MCF 10A (cell line): ENCODE measurements at regions not wholly inside any gene's neighbourhood (a gene's known extent, or its start where the extent isn't known, plus 50 kb on each side); places are given as distances from the start of the nearest gene placed in this dataset.
A peak's percentile ranks its signal among the peaks of the same experiment; 100 is the strongest.

Experiments
- BruUV-seq: library from RNA; stranded (reverse); fragments of 400-500 nt; replicated peaks from 2 replicates; lab custom pipeline; 2021; lab: Mats Ljungman, UMichigan
- CTCF ChIA-PET: fragments of 300-600 bp; sonication (Branson Sonifier 250); formaldehyde crosslinking; extraction: SDS; loops from one replicate; lab custom pipeline; 2021; ENCODE audit warnings: antibody characterized with exemption, inconsistent platforms; lab: Yijun Ruan, JAX
- POLR2A ChIA-PET: fragments of 300-600, 350-650 bp; sonication (Branson Sonifier 250); formaldehyde crosslinking; extraction: SDS; loops from one replicate; lab custom pipeline; 2020; ENCODE audit warnings: antibody characterized with exemption, inconsistent platforms; lab: Yijun Ruan, JAX
- DNase-seq: peaks from one replicate; pipeline ENCODE4 v3.0.0-alpha.2; 2018; ENCODE audit not compliant: unreplicated experiment
- H3K27ac Mint-ChIP-seq: one replicate; pipeline ENCODE4 v1.8.0; 2022; ENCODE audit warnings: mild to moderate bottlenecking, low read depth, mixed read lengths; ENCODE audit not compliant: unreplicated experiment
- H3K27me3 Mint-ChIP-seq: one replicate; pipeline ENCODE4 v1.8.0; 2022; ENCODE audit warnings: mixed read lengths; ENCODE audit not compliant: insufficient read depth, unreplicated experiment
- H3K36me3 Mint-ChIP-seq: one replicate; pipeline ENCODE4 v1.8.0; 2022; ENCODE audit warnings: mild to moderate bottlenecking, moderate library complexity, mixed read lengths; ENCODE audit not compliant: insufficient read depth, unreplicated experiment
- H3K4me1 Mint-ChIP-seq: one replicate; pipeline ENCODE4 v1.8.0; 2022; ENCODE audit warnings: mixed read lengths; ENCODE audit not compliant: insufficient read depth, unreplicated experiment
- H3K4me3 Mint-ChIP-seq: one replicate; pipeline ENCODE4 v1.8.0; 2022; ENCODE audit warnings: mild to moderate bottlenecking, moderate library complexity, mixed read lengths; ENCODE audit not compliant: unreplicated experiment
- H3K9me3 Mint-ChIP-seq: one replicate; pipeline ENCODE4 v1.8.0; 2022; ENCODE audit warnings: mixed read lengths; ENCODE audit not compliant: unreplicated experiment
- CTCF ChIP-seq: fragments of 200-600 bp; IDR thresholded peaks from one replicate; pipeline ENCODE4 v1.8.0; 2022; ENCODE audit warnings: antibody characterized with exemption, mild to moderate bottlenecking; ENCODE audit not compliant: unreplicated experiment
- intact Hi-C: fragments of 100-400 bp; cut with micrococcal nuclease; formaldehyde crosslinking; loops from 2 replicates; pipeline ENCODE4 v1.14.1; 2022

- BruUV-seq: no TSS peak
- Mint-ChIP-seq H3K27ac (no peak overlapping the region), H3K36me3 (no peaks in the 10 kb centered on the region), H3K4me1 (no peaks in the 10 kb centered on the region), H3K27me3 (no peaks in the 10 kb centered on the region), H3K4me3 (no peak overlapping the region), H3K9me3 (peaks cover 8% of the 10 kb centered on the region)
- TF ChIP-seq CTCF: no peak
- peak; percentile 59 for DNase-seq
- POLR2A ChIA-PET: interaction anchor here (1.0 kb wide), 1 partner anchor 14 kb away, joined by 3 read pairs; no protein-coding TSS in a partner anchor
- CTCF ChIA-PET: interaction anchor here (0.5 to 1.7 kb wide), 3 partner anchors 13 to 20 kb away, joined by 3 to 9 read pairs (median 5); no protein-coding TSS in a partner anchor
- intact Hi-C loops: no loop called here
Measured at GRCh38 chr9:22257026-22257816, 189.4 kb upstream of the DMRTA1 start.

- peaks cover 7% of the 10 kb centered on the region for H3K36me3 Mint-ChIP-seq
- H3K27me3 Mint-ChIP-seq: no peaks in the 10 kb centered on the region
- intact Hi-C loops: no loop called here
- H3K9me3 Mint-ChIP-seq: peaks cover 35% of the 10 kb centered on the region
- no peak for DNase-seq
- no TSS peak for BruUV-seq
- ChIA-PET CTCF (interaction anchor here (0.8 kb wide), 1 partner anchor 560 kb away, joined by 5 read pairs; no protein-coding TSS in a partner anchor), POLR2A (no interaction called here)
- no peaks in the 10 kb centered on the region for H3K4me1 Mint-ChIP-seq
- no peak for TF ChIP-seq CTCF
- no peak overlapping the region for H3K27ac Mint-ChIP-seq
- no peak overlapping the region for H3K4me3 Mint-ChIP-seq
Measured at GRCh38 chr9:22265038-22265437, 181.6 kb upstream of the DMRTA1 start.

- H3K27ac Mint-ChIP-seq: no peak overlapping the region
- intact Hi-C loops: no loop called here
- ChIA-PET CTCF (interaction anchor here (0.8 kb wide), 1 partner anchor 560 kb away, joined by 5 read pairs; no protein-coding TSS in a partner anchor), POLR2A (no interaction called here)
- DNase-seq: no peak
- peaks cover 35% of the 10 kb centered on the region for H3K9me3 Mint-ChIP-seq
- no TSS peak for BruUV-seq
- H3K27me3 Mint-ChIP-seq: no peaks in the 10 kb centered on the region
- TF ChIP-seq CTCF: no peak
- no peak overlapping the region for H3K4me3 Mint-ChIP-seq
- peaks cover 7% of the 10 kb centered on the region for H3K36me3 Mint-ChIP-seq
- H3K4me1 Mint-ChIP-seq: no peaks in the 10 kb centered on the region
Measured at GRCh38 chr9:22265534-22265933, 181.1 kb upstream of the DMRTA1 start.

- no peak overlapping the region for H3K4me3 Mint-ChIP-seq
- no peak overlapping the region for H3K27ac Mint-ChIP-seq
- H3K9me3 Mint-ChIP-seq: no peaks in the 10 kb centered on the region
- CTCF ChIA-PET: interaction anchor here (1.7 kb wide), 1 partner anchor 31 kb away, joined by 4 read pairs; no protein-coding TSS in a partner anchor
- intact Hi-C loops: no loop called here
- no peak for DNase-seq
- TF ChIP-seq CTCF: no peak
- no TSS peak for BruUV-seq
- no peaks in the 10 kb centered on the region for H3K36me3 Mint-ChIP-seq
- POLR2A ChIA-PET: interaction anchor here (0.5 to 0.6 kb wide), 2 partner anchors 281 to 1537 kb away, joined by 4 to 5 read pairs; no protein-coding TSS in a partner anchor
- H3K4me1 Mint-ChIP-seq: no peaks in the 10 kb centered on the region
- H3K27me3 Mint-ChIP-seq: no peaks in the 10 kb centered on the region
Measured at GRCh38 chr9:22274477-22274876, 172.1 kb upstream of the DMRTA1 start.
